GM12865 (cell line): ENCODE measurements at regions not wholly inside any gene's neighbourhood (a gene's known extent, or its start where the extent isn't known, plus 50 kb on each side); places are given as distances from the start of the nearest gene placed in this dataset.
"Not testable (repeated sequence)": the region's sequence is repeated elsewhere in the genome, so short reads cannot be mapped to it uniquely, and the experiment has no call there.

Experiments used
- DNase-seq: peaks from one replicate; pipeline ENCODE4 v3.0.0; 2010; ENCODE audit warnings: low read depth
- H3K4me3 ChIP-seq: 2 replicates; pipeline ENCODE4 v1.5.1; 2011; ENCODE audit warnings: mild to moderate bottlenecking, low read depth, low read length, control low read depth
- TF ChIP-seq, protein P1 (sequence below): IDR thresholded peaks from 2 replicates; pipeline ENCODE4 v1.5.1; 2011; ENCODE audit warnings: low read length, control low read depth, low read depth, inconsistent platforms; ENCODE audit not compliant: insufficient read depth; ENCODE audit errors: missing control alignments

DNA sequence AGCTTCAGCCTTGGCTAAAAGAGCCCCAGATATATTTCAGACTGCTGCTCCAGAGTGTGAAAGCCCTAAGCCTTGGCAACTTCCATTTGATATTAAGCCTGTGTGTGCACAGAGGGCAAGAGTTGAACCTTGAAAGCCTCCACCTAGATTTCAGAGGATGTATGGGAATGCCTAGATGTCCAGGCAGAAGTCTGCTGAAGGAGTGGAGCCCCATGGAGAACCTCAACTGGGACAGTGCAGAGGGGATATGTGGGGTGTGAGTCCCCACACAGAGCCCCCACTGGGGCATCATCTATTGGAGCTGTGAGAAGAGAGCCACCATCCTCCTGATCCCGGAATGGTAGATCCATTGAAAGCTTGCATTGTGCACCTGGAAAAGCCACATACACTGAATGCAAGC, 1784.8 kb upstream of the CDH9 start:
- TF ChIP-seq, protein P1, sequence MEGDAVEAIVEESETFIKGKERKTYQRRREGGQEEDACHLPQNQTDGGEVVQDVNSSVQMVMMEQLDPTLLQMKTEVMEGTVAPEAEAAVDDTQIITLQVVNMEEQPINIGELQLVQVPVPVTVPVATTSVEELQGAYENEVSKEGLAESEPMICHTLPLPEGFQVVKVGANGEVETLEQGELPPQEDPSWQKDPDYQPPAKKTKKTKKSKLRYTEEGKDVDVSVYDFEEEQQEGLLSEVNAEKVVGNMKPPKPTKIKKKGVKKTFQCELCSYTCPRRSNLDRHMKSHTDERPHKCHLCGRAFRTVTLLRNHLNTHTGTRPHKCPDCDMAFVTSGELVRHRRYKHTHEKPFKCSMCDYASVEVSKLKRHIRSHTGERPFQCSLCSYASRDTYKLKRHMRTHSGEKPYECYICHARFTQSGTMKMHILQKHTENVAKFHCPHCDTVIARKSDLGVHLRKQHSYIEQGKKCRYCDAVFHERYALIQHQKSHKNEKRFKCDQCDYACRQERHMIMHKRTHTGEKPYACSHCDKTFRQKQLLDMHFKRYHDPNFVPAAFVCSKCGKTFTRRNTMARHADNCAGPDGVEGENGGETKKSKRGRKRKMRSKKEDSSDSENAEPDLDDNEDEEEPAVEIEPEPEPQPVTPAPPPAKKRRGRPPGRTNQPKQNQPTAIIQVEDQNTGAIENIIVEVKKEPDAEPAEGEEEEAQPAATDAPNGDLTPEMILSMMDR: no peak
- no peak overlapping the region for H3K4me3 ChIP-seq
- DNase-seq: no peak

DNA sequence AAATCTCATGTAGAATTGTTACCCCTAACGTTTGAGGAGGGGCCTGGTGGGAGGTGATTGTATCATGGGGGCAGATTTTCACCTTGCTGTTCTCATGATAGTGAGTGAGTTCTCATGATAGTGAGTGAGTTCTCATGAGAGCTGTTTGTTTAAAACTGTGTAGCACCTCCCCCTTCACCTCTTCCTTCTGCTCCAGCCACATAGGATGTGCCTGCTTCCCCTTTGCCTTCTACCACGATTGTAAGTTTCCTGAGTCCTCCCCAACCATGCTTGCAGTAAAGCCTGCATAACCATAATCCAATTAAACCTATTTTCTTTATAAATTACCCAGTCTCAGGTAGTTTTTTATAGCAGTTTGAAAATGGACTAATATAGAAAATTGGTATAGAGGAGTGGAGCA, 1783.7 kb upstream of the CDH9 start:
- TF ChIP-seq, protein P1: no peak
- no peak overlapping the region for H3K4me3 ChIP-seq
- DNase-seq: no peak

DNA sequence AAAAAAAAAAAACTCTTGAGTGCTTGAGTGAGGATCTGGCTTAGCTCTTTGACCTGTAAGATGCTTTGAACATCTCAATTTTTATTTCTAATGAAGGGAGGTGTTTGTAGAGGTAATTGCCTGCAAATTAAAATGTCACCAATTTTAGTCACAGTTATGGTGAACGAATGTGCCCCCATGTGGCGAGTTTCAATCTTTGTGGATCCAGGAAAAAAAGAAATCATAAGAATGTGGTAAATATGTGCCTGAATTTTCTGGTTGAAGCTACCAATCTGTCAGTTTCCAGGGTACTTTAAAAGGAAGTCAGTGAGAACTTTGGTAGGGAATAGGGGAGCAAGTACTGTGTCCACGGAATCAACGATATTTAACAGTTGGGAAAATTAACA, 1772.4 kb upstream of the CDH9 start:
- DNase-seq: no peak
- TF ChIP-seq, protein P1: no peak
- no peak overlapping the region for H3K4me3 ChIP-seq

DNA sequence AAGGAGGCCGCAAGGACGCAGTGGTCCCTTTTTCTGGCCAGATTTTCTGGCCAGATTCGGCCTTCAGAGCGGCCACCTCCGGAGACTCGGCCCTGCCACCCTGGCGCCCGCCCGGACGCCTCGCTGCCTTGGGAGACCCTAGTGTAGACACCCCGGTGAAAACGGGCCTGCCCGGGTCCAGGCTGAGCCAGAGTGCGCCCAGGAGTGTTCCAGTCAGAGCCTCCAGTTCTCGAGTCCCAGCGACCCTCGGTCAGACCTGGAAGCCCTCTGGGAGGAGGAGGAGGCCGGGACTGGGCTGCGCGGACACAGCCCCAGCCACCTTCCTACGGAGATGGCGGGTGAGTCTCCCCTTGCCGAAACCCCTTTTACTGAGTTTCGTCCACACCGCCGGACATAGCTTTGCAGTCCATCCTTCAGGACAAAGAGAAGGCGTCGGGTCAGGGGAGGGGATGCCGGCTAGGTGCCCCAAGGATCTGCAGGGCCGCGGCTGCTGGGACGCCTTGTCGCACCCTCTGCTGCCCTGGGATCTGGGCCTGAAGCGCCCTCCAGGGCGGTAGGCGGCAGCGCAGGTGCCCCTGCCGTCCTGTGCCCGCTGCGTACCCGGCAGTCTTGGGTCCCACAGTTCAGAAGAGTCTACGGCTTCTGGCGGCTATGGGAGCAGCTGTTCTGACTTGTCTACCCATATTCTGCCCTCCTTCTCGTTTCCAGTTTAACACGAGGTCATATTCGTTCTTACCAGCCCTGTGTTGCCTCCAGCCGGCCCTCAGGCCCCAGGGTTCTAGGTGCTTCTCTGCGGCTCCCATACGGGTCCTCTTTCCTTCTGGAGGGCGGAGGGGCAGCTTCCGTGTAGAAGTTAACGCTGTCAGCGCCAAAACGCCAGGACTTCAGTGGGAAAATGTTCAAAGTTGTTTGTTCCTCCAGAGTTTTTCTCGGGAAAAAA, 1771.7 kb upstream of the CDH9 start:
- H3K4me3 ChIP-seq: no peak overlapping the region
- TF ChIP-seq, protein P1: no peak
- DNase-seq: no peak

DNA sequence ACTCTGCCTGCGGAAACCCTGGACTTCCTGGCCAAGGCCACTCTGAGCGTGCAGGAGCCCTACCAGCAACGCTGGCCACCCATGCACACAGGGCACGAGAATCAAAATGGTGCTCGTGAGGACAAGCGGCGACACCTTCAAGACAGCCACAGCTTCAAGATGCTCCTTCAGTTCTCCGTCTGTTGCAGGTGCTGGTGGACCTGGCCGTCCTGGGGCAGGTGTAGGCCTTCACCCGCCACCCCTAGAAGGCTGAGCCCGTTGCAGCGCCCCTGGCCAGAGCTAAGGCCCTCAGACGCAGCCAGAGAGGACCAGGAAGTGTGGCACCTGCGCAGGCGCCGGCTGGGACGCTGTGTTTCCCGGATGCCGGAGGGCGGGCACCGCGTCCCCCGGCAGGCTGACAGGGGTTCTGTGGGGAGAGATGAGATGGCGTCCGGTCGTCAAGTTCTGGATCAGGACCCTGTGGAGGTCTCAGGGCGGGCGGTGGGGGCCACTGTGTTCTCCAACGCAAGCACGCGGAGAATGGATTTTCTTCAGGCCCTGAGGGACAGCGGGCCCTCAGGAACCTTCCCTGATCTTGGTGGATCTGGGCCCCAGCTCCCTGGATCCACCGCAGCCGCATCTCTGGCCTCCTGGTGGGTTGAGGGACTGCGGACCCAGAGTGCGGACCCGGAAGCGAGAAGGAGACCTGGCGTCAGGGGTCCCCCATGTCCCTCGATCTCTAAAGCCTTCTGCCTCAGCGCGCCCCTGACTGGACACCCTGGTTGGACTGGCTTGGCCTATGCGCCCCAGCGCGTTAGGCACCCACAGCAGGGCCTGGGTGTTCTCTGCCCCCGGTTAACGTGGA, 1770.8 kb upstream of the CDH9 start:
- TF ChIP-seq, protein P1: no peak
- DNase-seq: no peak
- H3K4me3 ChIP-seq: no peak overlapping the region

DNA sequence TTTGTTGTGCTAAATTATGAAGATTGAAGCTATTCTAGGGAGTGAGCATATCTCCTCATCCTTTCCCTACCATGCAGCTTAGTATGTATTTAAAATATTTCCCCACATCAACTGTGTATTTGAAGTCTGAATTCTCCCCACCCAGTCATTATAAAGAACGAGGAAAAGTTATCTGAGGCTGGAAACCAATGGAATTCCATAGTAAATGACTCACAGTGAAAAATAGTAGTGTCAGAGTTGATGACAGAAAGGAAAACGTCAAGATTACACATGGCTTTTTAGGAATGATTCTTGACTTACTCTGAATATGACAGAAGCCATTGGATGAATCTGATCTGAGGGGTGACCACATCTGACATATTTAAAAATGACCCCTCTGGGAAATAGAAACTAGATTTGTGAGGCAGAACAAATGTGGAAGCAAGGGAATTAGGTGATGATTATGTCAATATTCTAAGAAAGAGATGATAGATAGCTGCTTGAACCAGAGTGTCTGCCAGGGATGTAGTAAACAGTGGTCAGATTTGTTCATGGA, 1768.9 kb upstream of the CDH9 start:
- DNase-seq: no peak
- TF ChIP-seq, protein P1: no peak

DNA sequence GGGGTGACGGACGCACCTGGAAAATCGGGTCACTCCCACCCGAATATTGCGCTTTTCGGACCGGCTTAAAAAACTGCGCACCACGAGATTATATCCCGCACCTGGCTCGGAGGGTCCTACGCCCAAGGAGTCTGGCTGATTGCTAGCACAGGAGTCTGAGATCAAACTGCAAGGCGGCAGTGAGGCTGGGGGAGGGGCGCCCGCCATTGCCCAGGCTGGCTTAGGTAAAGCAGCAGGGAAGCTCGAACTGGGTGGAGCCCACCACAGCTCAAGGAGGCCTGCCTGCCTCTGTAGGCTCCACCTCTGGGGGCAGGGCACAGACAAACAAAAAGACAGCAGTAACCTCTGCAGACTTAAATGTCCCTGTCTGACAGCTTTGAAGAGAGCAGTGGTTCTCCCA, 1760.6 kb upstream of the CDH9 start:
- H3K4me3 ChIP-seq: not testable (repeated sequence)

More for the DNA sequence above, 1768.9 kb upstream of the CDH9 start:
- no peak overlapping the region for H3K4me3 ChIP-seq

More for the DNA sequence above, 1760.6 kb upstream of the CDH9 start:
- DNase-seq: not testable (repeated sequence)
